ENCODE measurements at regions not wholly inside any gene's neighbourhood (a gene's known extent, or its start where the extent isn't known, plus 50 kb on each side); places are given as distances from the start of the nearest gene placed in this dataset.

GRCh38 chr13:64627654-64628053 is 2602.5 kb downstream of the PCDH9 start:
- TF ChIP-seq ZFP3 (CRISPR knock-in tag; IDR thresholded peaks at IDR 0.05) (no peak), ARNTL (CRISPR knock-in tag; IDR thresholded peaks at IDR 0.05; ENCODE audit: borderline replicate concordance, low read depth) (no peak), PPARA (CRISPR knock-in tag; IDR thresholded peaks at IDR 0.05; ENCODE audit: borderline replicate concordance) (no peak), CSDC2 (CRISPR knock-in tag; IDR thresholded peaks at IDR 0.05) (no peak), ZNF565 (CRISPR knock-in tag; conservative IDR thresholded peaks at IDR 0.05; ENCODE audit: low read depth) (no peak), PATZ1 (CRISPR knock-in tag; IDR thresholded peaks at IDR 0.05; ENCODE audit: borderline replicate concordance) (no peak), ZC3H10 (CRISPR knock-in tag; IDR thresholded peaks at IDR 0.05) (no peak), ZFP30 (CRISPR knock-in tag; IDR thresholded peaks at IDR 0.05) (no peak)
